ENCODE measurements at regions not wholly inside any gene's neighbourhood (a gene's known extent, or its start where the extent isn't known, plus 50 kb on each side); places are given as distances from the start of the nearest gene placed in this dataset.

DNA sequence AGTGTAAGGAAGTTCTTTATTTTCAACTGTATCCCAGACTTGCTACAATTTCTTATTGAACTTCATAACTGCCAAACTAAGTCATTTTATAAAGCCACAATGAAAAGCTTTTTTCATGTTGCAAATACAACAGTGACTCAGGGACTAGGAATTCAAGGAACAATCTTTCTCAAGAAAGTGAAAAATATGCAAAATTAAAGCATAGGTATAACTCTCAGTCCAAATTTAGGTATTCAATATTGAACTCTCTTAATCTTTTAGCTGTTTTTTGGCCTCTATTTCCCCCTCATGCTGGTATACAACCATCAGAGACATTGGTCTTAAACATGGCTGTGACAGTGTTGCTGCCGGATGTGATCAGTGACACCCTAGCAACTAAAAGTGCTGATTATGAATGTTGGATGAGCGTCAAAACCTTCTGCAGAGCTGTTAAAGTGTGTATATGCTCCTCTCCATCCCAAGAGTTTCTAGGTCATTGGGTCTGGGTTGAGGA is 476.9 kb downstream of the ZNF385D start:
- H3K9me3 Mint-ChIP-seq (ENCODE audit: low read depth), result peaks cover 13% of the 10 kb centered on the region
- no peaks in the 10 kb centered on the region for H3K27me3 Mint-ChIP-seq
- H3K4me1 Mint-ChIP-seq (ENCODE audit: low read depth), result no peaks in the 10 kb centered on the region
- no peaks in the 10 kb centered on the region for H3K36me3 Mint-ChIP-seq
- no peak overlapping the region for H3K27ac Mint-ChIP-seq
- no peak overlapping the region for H3K4me3 Mint-ChIP-seq

GRCh38 chr3:21273259-21274025 is 477.6 kb downstream of the ZNF385D start:
- Mint-ChIP-seq H3K4me1 (ENCODE audit: low read depth) (no peaks in the 10 kb centered on the region), H3K9me3 (ENCODE audit: low read depth) (peaks cover 13% of the 10 kb centered on the region), H3K27ac (no peak overlapping the region), H3K4me3 (no peak overlapping the region), H3K27me3 (no peaks in the 10 kb centered on the region), H3K36me3 (no peaks in the 10 kb centered on the region)

GRCh38 chr3:21271606-21272016 is 479.4 kb downstream of the ZNF385D start:
- H3K4me3 Mint-ChIP-seq, result no peak overlapping the region
- H3K36me3 Mint-ChIP-seq, result no peaks in the 10 kb centered on the region
- no peaks in the 10 kb centered on the region for H3K27me3 Mint-ChIP-seq
- H3K4me1 Mint-ChIP-seq (ENCODE audit: low read depth), result no peaks in the 10 kb centered on the region
- peaks cover 16% of the 10 kb centered on the region for H3K9me3 Mint-ChIP-seq (ENCODE audit: low read depth)
- H3K27ac Mint-ChIP-seq, result no peak overlapping the region

DNA sequence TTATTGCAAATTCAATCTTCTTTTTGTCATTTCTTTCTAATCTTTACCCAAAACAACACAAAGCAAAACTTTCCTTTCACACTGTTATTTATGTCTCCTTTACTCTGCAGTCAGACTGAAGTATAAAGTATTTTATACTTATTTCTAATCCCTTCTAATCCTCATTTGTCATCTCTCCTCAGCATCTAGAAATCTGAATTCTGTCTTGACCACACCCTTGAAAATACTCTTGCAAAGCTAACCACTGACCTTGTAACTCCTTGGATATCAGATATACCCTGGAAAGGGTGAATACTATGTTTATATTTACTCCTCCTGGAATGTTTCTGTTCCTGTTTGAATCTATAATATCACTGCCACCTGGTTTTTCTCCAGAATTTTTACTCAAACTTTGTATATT is 481.1 kb downstream of the ZNF385D start:
- Mint-ChIP-seq H3K4me3 (no peak overlapping the region), H3K4me1 (ENCODE audit: low read depth) (no peaks in the 10 kb centered on the region), H3K36me3 (no peaks in the 10 kb centered on the region), H3K9me3 (ENCODE audit: low read depth) (peaks cover 12% of the 10 kb centered on the region), H3K27me3 (no peaks in the 10 kb centered on the region), H3K27ac (no peak overlapping the region)

DNA sequence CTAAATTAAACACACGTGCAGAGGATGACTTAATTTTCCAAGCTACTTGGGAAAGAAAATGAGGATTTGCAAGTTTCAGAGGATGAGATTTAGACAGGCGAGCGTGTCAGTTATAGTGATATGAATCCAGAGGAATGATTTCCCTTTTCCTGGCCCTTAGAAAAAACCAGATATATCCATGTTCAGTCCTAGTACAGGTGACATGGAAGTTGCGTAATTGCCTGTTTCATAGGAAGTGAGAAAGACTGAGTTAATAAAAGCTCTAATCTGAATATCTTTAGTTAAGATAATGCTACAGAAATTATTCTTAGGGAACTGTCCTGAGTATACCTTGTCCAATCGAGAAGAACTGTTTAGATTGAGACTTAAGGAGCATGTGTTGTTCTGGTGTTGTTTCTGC is 490.5 kb downstream of the ZNF385D start:
- H3K27me3 Mint-ChIP-seq, result no peaks in the 10 kb centered on the region
- H3K4me3 Mint-ChIP-seq, result no peak overlapping the region
- H3K4me1 Mint-ChIP-seq (ENCODE audit: low read depth), result no peaks in the 10 kb centered on the region
- H3K27ac Mint-ChIP-seq, result no peak overlapping the region
- peaks cover 12% of the 10 kb centered on the region for H3K9me3 Mint-ChIP-seq (ENCODE audit: low read depth)
- H3K36me3 Mint-ChIP-seq, result no peaks in the 10 kb centered on the region

DNA sequence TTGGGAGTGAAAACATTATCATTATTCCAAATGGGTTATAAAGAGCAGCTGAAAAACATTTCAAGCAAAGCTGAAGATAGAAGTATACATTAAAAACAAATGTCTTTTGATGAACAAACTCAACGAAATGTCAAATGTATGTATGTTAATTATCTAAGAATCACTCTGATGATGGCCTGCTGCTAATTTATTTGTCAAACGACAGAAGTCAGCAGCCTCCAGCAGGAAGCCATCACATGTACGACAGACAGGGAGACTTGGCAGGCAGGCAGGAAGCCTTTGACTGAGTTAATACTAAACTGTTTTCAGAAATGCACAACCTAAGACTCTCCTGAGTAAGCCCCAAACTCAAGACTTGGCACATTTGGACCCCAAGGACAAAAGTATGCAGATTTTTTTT is 491.1 kb downstream of the ZNF385D start:
- H3K27ac Mint-ChIP-seq, result no peak overlapping the region
- no peaks in the 10 kb centered on the region for H3K36me3 Mint-ChIP-seq
- H3K4me1 Mint-ChIP-seq (ENCODE audit: low read depth), result no peaks in the 10 kb centered on the region
- H3K27me3 Mint-ChIP-seq, result no peaks in the 10 kb centered on the region
- peaks cover 11% of the 10 kb centered on the region for H3K9me3 Mint-ChIP-seq (ENCODE audit: low read depth)
- H3K4me3 Mint-ChIP-seq, result no peak overlapping the region

DNA sequence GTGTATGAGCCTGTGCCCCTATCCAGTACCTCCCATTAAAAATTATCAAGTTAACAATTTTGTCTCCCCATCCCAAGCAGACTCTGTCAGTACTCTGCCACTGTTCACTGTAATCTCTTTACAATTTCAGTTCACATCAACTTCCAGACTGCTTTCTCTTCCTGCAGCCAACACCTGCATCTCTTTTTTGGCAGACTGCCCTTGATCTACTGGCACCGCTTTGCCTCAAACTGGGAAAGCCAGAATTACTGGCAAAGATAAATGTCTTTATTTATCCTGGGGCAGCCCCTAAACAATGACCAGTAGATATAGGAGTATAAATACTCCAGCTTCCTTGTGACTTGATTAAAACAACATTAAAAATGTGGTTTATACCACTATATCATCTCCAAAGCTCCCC is 494.1 kb downstream of the ZNF385D start:
- Mint-ChIP-seq H3K27ac (no peak overlapping the region), H3K4me1 (ENCODE audit: low read depth) (no peaks in the 10 kb centered on the region)

DNA sequence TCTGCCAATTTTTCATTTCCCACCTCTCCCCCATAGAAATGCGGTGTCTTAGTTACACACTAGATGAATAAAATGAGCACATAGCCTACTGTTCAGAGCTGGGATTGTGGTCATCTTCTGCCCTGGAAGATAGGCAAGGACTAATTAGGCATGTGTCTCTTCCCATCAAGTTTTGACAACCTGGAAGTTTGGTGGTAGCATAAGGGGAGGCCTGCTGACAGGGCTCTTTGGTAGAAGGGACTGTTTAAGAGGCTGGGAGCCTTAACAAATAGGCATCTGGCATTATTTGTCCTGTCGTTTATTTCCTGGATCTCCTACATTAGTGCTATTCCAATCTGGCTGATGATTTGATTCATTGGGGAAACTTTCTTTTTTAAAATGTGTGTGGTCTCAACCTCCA is 512.3 kb downstream of the ZNF385D start:
- Mint-ChIP-seq H3K36me3 (no peaks in the 10 kb centered on the region), H3K4me3 (no peak overlapping the region)

More for the DNA sequence above, 494.1 kb downstream of the ZNF385D start:
- Mint-ChIP-seq H3K9me3 (ENCODE audit: low read depth) (peaks cover 7% of the 10 kb centered on the region), H3K27me3 (no peaks in the 10 kb centered on the region), H3K36me3 (no peaks in the 10 kb centered on the region), H3K4me3 (no peak overlapping the region)

GRCh38 chr3:21237638-21238037 is 513.4 kb downstream of the ZNF385D start:
- H3K27me3 Mint-ChIP-seq, result no peaks in the 10 kb centered on the region
- H3K27ac Mint-ChIP-seq, result no peak overlapping the region
- H3K4me3 Mint-ChIP-seq, result no peak overlapping the region
- H3K9me3 Mint-ChIP-seq (ENCODE audit: low read depth), result peaks cover 3% of the 10 kb centered on the region
- H3K36me3 Mint-ChIP-seq, result no peaks in the 10 kb centered on the region
- no peaks in the 10 kb centered on the region for H3K4me1 Mint-ChIP-seq (ENCODE audit: low read depth)

More for the DNA sequence above, 512.3 kb downstream of the ZNF385D start:
- H3K9me3 Mint-ChIP-seq (ENCODE audit: low read depth), result no peaks in the 10 kb centered on the region
- no peaks in the 10 kb centered on the region for H3K27me3 Mint-ChIP-seq
- no peaks in the 10 kb centered on the region for H3K4me1 Mint-ChIP-seq (ENCODE audit: low read depth)
- H3K27ac Mint-ChIP-seq, result no peak overlapping the region

GRCh38 chr3:21235491-21235890 is 515.5 kb downstream of the ZNF385D start:
- H3K4me1 Mint-ChIP-seq (ENCODE audit: low read depth), result no peaks in the 10 kb centered on the region
- no peak overlapping the region for H3K4me3 Mint-ChIP-seq
- H3K27ac Mint-ChIP-seq, result no peak overlapping the region
- peaks cover 8% of the 10 kb centered on the region for H3K9me3 Mint-ChIP-seq (ENCODE audit: low read depth)
- no peaks in the 10 kb centered on the region for H3K27me3 Mint-ChIP-seq
- no peaks in the 10 kb centered on the region for H3K36me3 Mint-ChIP-seq

GRCh38 chr3:21234933-21235332 is 516.1 kb downstream of the ZNF385D start:
- no peak overlapping the region for H3K27ac Mint-ChIP-seq
- H3K36me3 Mint-ChIP-seq, result no peaks in the 10 kb centered on the region
- H3K9me3 Mint-ChIP-seq (ENCODE audit: low read depth), result peaks cover 8% of the 10 kb centered on the region
- no peaks in the 10 kb centered on the region for H3K27me3 Mint-ChIP-seq
- H3K4me1 Mint-ChIP-seq (ENCODE audit: low read depth), result no peaks in the 10 kb centered on the region
- H3K4me3 Mint-ChIP-seq, result no peak overlapping the region

DNA sequence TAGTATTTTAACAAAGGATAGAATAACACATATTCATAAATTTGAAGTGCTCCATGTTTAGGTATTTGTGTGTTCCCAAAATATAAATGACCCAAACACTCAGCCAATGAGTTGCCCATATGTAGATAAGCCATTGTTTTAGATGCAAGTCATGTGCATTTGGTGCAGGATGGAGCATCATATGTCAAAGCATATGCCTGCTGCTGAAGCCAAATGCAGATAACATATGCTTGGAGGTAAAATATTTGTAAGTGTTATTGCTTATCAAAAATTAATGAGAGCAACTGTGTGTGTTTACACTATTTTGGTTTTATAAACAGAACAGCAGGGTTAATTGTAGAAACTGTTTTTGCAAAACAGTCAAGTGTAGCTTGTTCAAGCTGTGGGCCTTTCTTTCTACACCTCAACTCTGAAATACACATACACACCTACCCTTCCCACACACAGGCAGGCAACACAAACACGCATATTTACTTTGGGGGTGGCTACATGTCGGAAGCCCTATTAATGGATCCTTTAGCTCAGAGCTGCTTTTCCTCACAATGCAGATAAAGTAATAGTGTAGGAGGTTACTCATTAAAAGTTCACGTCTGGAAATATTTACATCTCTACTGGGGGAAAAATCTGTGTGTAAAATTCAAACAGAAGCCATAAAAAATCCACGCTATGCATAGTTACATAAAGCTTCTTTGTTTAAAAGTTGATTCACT is 521.4 kb downstream of the ZNF385D start:
- Mint-ChIP-seq H3K9me3 (ENCODE audit: low read depth) (peaks cover 11% of the 10 kb centered on the region), H3K36me3 (no peaks in the 10 kb centered on the region), H3K27ac (no peak overlapping the region), H3K4me3 (no peak overlapping the region), H3K27me3 (no peaks in the 10 kb centered on the region), H3K4me1 (ENCODE audit: low read depth) (no peaks in the 10 kb centered on the region)

DNA sequence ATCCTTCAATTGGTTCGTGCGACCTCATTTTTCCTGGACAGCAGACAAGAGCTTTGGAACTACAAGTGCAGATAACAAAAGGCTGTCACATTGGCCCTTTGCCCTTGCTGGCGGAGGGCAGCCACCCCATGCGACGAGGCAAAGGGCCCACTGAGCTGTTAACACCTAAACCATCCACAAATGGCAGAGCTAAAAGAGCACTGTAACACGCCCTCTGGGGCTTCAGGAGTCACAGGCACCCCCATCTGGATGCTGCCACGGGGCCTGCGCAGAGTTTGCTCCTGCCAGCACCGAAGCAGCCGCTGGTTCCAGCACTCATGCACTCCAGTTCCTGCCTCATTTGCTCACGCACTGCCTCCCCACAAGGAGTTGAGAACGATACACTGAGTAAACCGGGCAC is 524.9 kb downstream of the ZNF385D start:
- Mint-ChIP-seq H3K27ac (no peak overlapping the region), H3K4me1 (ENCODE audit: low read depth) (no peaks in the 10 kb centered on the region), H3K36me3 (no peaks in the 10 kb centered on the region), H3K27me3 (no peaks in the 10 kb centered on the region), H3K9me3 (ENCODE audit: low read depth) (peaks cover 4% of the 10 kb centered on the region), H3K4me3 (no peak overlapping the region)

GRCh38 chr3:21220944-21221343 is 530.1 kb downstream of the ZNF385D start:
- H3K4me3 Mint-ChIP-seq, result no peak overlapping the region
- H3K4me1 Mint-ChIP-seq (ENCODE audit: low read depth), result no peaks in the 10 kb centered on the region
- no peaks in the 10 kb centered on the region for H3K36me3 Mint-ChIP-seq
- H3K27ac Mint-ChIP-seq, result no peak overlapping the region
- peaks cover 6% of the 10 kb centered on the region for H3K9me3 Mint-ChIP-seq (ENCODE audit: low read depth)
- H3K27me3 Mint-ChIP-seq, result no peaks in the 10 kb centered on the region

DNA sequence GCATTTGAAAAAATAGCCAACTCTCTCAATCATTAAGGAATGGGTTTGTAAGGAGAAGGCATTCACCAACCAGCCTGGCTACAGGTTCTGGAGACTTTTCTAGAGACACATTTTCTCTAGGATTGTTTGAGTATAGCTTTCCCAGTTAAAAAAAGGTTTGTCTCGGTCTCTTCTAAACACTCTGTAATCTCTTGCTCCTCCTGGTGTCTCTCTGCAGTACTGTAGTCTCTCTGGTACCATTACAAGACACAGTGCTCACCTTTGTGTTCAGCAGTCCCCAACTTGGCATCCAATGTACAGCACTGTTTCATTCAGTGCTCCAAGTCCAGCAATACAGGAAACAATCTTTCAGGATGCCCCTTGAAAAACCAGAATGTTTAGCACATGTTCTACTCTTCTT is 534.4 kb downstream of the ZNF385D start:
- no peak overlapping the region for H3K4me3 Mint-ChIP-seq
- H3K4me1 Mint-ChIP-seq (ENCODE audit: low read depth), result no peaks in the 10 kb centered on the region
- H3K36me3 Mint-ChIP-seq, result no peaks in the 10 kb centered on the region
- H3K27me3 Mint-ChIP-seq, result no peaks in the 10 kb centered on the region
- no peak overlapping the region for H3K27ac Mint-ChIP-seq
- H3K9me3 Mint-ChIP-seq (ENCODE audit: low read depth), result peaks cover 15% of the 10 kb centered on the region
